ENCODE measurements at regions not wholly inside any gene's neighbourhood (a gene's known extent, or its start where the extent isn't known, plus 50 kb on each side); places are given as distances from the start of the nearest gene placed in this dataset.

DNA sequence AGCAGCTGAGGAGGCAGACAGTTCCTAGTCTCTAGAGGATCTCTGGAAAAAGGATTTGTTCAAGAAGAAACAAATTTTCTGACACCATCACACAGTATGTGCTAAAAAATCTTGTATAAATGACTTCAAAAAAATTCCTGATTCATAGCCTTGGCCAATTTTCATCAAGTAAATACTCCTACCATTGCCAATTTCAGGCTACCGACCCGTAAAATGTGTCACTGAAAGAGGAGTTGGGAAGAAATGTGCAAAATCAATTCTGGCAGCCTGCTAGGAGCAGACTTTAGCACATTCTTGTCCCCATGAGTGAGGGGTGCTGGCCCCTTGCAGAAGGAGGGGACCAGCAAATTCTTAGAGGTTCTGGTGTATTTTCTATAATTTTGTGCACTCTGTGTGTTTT, 109.4 kb downstream of the TMEM30B start:
- Histone ChIP-seq H3K4me1 (ENCODE audit: control insufficient read depth in 4 of 4, insufficient read depth in 4 of 4, low read length in 3 of 4) (no peaks in the 10 kb centered on the region), H3K27me3 (ENCODE audit: control insufficient read depth in 4 of 4, insufficient read depth in 4 of 4, low read length in 3 of 4) (peaks cover 0 to 3% (median 0%) of the 10 kb centered on the region in 4 donors)
- WGBS, result 42% methylated on average over 2 of the region's 2 CpGs

DNA sequence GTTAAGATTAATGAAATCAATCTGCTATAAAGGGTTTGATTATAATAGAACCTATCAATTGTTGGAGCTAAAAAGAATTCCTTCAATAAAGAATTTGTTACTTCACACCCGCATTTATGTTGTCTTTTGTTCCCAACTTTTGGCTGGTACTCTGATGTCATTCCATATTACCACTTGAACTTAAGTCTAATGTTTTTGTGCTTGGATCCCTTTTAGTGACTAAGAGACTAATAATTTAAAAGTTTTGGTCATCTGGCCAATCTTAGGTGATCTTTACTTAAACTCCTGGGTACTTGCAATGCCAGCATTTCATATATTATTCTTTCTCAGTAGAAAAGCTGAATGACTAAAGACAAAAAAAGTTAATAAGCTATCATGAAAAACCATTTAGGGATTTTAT, 113.0 kb downstream of the TMEM30B start:
- H3K9ac ChIP-seq (ENCODE audit: low read depth in 1 of 2, low read length in 2 of 2), result no peak overlapping the region
- WGBS, result 97% methylated on average over 1 of the region's 1 CpG
- H3K9me3 ChIP-seq (ENCODE audit: control insufficient read depth in 4 of 4, low read length in 3 of 4), result peaks cover 0 to under 1% (median 0%) of the 10 kb centered on the region in 4 donors
- H3K4me3 ChIP-seq (ENCODE audit: low read depth in 1 of 3, low read length in 3 of 3), result no peak overlapping the region
- H3K36me3 ChIP-seq (ENCODE audit: control insufficient read depth in 4 of 4, insufficient read depth in 3 of 4, low read depth in 1 of 4, low read length in 3 of 4), result no peaks in the 10 kb centered on the region
- H3K4me1 ChIP-seq (ENCODE audit: control insufficient read depth in 4 of 4, insufficient read depth in 4 of 4, low read length in 3 of 4), result no peaks in the 10 kb centered on the region
- H3K27me3 ChIP-seq (ENCODE audit: control insufficient read depth in 4 of 4, insufficient read depth in 4 of 4, low read length in 3 of 4), result peaks cover 0 to 3% (median 0%) of the 10 kb centered on the region in 4 donors
- H3K27ac ChIP-seq (ENCODE audit: low read depth in 1 of 2, low read length in 2 of 2), result no peak overlapping the region
- DNase-seq (ENCODE audit: low spot score), result no peak
- TF ChIP-seq FOXA1 (IDR thresholded peaks at IDR 0.05) (no peak), TAF1 (conservative IDR thresholded peaks at IDR 0.05) (no peak), YY1 (IDR thresholded peaks at IDR 0.05) (no peak), RXRA (IDR thresholded peaks at IDR 0.05) (no peak), EGR1 (IDR thresholded peaks at IDR 0.05; ENCODE audit: low read depth in 2 of 2) (no peak), JUND (IDR thresholded peaks at IDR 0.05) (no peak)
- TF ChIP-seq, protein P1, sequence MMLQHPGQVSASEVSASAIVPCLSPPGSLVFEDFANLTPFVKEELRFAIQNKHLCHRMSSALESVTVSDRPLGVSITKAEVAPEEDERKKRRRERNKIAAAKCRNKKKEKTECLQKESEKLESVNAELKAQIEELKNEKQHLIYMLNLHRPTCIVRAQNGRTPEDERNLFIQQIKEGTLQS (IDR thresholded peaks at IDR 0.05), result no peak
- TF ChIP-seq, protein P2, sequence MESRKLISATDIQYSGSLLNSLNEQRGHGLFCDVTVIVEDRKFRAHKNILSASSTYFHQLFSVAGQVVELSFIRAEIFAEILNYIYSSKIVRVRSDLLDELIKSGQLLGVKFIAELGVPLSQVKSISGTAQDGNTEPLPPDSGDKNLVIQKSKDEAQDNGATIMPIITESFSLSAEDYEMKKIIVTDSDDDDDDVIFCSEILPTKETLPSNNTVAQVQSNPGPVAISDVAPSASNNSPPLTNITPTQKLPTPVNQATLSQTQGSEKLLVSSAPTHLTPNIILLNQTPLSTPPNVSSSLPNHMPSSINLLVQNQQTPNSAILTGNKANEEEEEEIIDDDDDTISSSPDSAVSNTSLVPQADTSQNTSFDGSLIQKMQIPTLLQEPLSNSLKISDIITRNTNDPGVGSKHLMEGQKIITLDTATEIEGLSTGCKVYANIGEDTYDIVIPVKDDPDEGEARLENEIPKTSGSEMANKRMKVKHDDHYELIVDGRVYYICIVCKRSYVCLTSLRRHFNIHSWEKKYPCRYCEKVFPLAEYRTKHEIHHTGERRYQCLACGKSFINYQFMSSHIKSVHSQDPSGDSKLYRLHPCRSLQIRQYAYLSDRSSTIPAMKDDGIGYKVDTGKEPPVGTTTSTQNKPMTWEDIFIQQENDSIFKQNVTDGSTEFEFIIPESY (IDR thresholded peaks at IDR 0.05), result no peak
- TF ChIP-seq, protein P3, sequence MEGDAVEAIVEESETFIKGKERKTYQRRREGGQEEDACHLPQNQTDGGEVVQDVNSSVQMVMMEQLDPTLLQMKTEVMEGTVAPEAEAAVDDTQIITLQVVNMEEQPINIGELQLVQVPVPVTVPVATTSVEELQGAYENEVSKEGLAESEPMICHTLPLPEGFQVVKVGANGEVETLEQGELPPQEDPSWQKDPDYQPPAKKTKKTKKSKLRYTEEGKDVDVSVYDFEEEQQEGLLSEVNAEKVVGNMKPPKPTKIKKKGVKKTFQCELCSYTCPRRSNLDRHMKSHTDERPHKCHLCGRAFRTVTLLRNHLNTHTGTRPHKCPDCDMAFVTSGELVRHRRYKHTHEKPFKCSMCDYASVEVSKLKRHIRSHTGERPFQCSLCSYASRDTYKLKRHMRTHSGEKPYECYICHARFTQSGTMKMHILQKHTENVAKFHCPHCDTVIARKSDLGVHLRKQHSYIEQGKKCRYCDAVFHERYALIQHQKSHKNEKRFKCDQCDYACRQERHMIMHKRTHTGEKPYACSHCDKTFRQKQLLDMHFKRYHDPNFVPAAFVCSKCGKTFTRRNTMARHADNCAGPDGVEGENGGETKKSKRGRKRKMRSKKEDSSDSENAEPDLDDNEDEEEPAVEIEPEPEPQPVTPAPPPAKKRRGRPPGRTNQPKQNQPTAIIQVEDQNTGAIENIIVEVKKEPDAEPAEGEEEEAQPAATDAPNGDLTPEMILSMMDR (IDR thresholded peaks at IDR 0.05; ENCODE audit: low read depth, low read length, missing input control), result no peak

More for the DNA sequence above, 109.4 kb downstream of the TMEM30B start:
- DNase-seq (ENCODE audit: low spot score), result no peak
- Histone ChIP-seq H3K4me3 (ENCODE audit: low read depth in 1 of 3, low read length in 3 of 3) (no peak overlapping the region), H3K27ac (ENCODE audit: low read depth in 1 of 2, low read length in 2 of 2) (no peak overlapping the region), H3K9me3 (ENCODE audit: control insufficient read depth in 4 of 4, low read length in 3 of 4) (peaks cover 0 to 3% (median 0%) of the 10 kb centered on the region in 4 donors), H3K9ac (ENCODE audit: low read depth in 1 of 2, low read length in 2 of 2) (no peak overlapping the region), H3K36me3 (ENCODE audit: control insufficient read depth in 4 of 4, insufficient read depth in 3 of 4, low read depth in 1 of 4, low read length in 3 of 4) (no peaks in the 10 kb centered on the region)
- TF ChIP-seq HNF4G (IDR thresholded peaks at IDR 0.05) (no peak), RAD21 (IDR thresholded peaks at IDR 0.05) (no peak), YY1 (IDR thresholded peaks at IDR 0.05) (no peak), FOXA1 (IDR thresholded peaks at IDR 0.05) (no peak), TAF1 (conservative IDR thresholded peaks at IDR 0.05) (no peak), SP1 (IDR thresholded peaks at IDR 0.05) (no peak), GABPA (IDR thresholded peaks at IDR 0.05 in 1 of 2, conservative IDR thresholded peaks at IDR 0.05 in 1 of 2) (no peak), RXRA (IDR thresholded peaks at IDR 0.05) (no peak), NR2F2 (IDR thresholded peaks at IDR 0.05) (no peak)
- TF ChIP-seq, protein P3 (IDR thresholded peaks at IDR 0.05; ENCODE audit: low read depth, low read length, missing input control), result no peak
- TF ChIP-seq, protein P4, sequence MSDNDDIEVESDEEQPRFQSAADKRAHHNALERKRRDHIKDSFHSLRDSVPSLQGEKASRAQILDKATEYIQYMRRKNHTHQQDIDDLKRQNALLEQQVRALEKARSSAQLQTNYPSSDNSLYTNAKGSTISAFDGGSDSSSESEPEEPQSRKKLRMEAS (IDR thresholded peaks at IDR 0.05), result no peak
- TF ChIP-seq, protein P1 (IDR thresholded peaks at IDR 0.05), result no peak
- TF ChIP-seq, protein P5, sequence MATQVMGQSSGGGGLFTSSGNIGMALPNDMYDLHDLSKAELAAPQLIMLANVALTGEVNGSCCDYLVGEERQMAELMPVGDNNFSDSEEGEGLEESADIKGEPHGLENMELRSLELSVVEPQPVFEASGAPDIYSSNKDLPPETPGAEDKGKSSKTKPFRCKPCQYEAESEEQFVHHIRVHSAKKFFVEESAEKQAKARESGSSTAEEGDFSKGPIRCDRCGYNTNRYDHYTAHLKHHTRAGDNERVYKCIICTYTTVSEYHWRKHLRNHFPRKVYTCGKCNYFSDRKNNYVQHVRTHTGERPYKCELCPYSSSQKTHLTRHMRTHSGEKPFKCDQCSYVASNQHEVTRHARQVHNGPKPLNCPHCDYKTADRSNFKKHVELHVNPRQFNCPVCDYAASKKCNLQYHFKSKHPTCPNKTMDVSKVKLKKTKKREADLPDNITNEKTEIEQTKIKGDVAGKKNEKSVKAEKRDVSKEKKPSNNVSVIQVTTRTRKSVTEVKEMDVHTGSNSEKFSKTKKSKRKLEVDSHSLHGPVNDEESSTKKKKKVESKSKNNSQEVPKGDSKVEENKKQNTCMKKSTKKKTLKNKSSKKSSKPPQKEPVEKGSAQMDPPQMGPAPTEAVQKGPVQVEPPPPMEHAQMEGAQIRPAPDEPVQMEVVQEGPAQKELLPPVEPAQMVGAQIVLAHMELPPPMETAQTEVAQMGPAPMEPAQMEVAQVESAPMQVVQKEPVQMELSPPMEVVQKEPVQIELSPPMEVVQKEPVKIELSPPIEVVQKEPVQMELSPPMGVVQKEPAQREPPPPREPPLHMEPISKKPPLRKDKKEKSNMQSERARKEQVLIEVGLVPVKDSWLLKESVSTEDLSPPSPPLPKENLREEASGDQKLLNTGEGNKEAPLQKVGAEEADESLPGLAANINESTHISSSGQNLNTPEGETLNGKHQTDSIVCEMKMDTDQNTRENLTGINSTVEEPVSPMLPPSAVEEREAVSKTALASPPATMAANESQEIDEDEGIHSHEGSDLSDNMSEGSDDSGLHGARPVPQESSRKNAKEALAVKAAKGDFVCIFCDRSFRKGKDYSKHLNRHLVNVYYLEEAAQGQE (IDR thresholded peaks at IDR 0.05), result no peak
- TF ChIP-seq, protein P2 (IDR thresholded peaks at IDR 0.05), result no peak

All from liver (tissue), 8 donors.